NCI-H2107 (cell line): ENCODE measurements at regions not wholly inside any gene's neighbourhood (a gene's known extent, or its start where the extent isn't known, plus 50 kb on each side); places are given as distances from the start of the nearest gene placed in this dataset.

ENCODE experiments used
- DNase-seq: peaks from one replicate; lab custom pipeline; 2025; lab: John Stamatoyannopoulos, UW

- DNase-seq: no peak
These were observed 283.0 kb downstream of the MEIS1 start for GRCh38 chr2:66717973-66718372.

DNA sequence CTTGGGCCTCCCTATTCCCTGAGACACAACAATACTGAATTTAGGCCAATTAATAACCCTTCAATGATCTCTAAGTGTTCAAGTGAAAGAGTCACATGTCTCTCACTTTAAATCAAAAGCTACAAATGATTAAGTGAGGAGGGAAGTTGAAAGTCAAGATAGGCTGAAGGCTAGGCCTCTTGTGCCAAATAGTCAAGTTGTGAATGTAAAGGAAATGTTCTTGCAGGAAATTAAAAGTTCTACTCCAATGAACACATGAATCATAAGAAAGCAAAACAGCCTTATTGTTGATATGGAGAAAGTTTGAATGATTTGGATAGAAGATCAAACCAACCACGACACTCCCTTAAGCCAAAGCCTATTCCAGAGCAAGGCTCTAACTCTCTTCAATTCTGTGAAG, 286.9 kb downstream of the MEIS1 start:
- no peak for DNase-seq

GRCh38 chr2:66724241-66724640, 289.3 kb downstream of the MEIS1 start:
- DNase-seq: no peak

DNA sequence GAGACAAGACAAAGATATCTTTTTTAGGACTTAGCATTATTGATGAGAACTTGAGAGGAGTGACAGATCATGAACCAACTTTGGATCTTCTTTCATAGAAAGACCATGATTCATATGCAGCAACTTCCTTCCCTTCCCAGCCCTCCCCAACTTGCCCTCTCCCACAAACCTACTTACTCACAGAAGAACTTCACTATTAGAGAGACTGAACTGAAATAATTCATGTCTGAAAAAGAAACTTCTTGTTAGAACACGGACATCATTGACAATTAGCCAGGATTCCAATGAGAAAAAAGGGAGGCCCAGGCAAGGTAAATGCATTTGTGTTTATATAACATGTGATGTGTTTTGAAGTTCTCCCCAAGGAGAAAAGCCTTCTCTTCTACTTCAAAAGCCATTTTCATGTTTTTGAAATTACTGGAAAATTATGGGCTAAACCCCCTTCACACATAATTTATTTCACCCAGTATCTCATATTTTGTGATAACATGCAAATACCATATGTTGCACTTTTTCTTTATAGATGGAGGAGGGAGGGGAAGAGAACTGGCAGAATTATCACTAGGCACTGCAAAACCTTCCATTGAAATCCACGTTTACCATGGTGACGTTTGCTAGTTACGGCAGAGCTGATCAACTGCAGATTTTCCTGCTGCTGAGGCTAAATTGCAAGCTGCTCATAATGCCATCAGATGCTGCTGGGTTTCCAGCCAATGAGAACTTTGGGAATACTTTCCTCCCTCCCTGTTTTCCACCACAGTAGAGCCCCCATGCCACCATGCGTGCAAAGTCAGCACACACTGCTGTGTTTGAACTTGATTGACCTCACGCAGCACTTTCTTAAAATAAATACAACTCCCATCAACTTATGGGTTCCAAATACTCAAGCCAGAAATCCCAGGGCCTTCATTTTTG, 294.7 kb downstream of the MEIS1 start:
- DNase-seq: no peak

DNA sequence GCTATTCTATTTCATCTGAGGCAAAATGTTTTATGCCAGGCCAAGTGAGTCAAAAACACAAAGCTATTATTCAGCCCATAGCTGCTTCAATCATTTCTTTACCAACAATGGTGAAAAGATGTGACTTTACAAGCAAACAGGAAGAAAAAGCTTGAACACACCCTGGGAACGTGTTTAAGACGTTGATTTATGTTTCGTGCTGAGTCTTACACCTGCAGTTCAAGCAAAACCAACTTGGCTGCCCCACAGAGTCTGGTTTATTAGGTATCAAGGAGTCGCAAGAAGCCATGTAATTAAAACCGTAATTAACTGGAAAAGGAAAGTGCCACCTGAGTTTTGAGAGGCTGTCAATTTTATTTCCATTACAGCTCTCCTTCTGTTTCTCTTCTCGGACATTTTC, 295.5 kb downstream of the MEIS1 start:
- DNase-seq: no peak

- no peak for DNase-seq
These were observed 298.6 kb downstream of the MEIS1 start for GRCh38 chr2:66733364-66733999.

DNA sequence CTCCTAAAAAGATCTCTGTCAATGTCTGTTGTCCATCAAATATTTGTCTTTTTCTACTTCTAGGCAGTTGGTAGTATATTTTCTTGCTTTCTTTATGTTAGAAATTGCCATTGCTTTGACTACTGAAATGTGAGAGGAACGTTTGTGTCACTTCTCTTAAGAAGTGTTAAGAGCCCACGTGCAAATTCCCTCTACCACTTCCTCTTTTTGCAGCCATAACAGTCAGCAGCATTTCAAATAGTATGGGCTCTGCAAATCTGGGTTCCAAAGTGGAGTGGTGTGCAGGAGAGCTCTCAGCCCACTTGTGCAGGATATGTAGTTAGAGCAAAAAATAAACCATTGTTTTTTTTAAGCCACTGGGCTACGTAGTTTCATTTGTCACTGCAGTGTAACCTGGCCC, 314.0 kb downstream of the MEIS1 start:
- DNase-seq: no peak

DNA sequence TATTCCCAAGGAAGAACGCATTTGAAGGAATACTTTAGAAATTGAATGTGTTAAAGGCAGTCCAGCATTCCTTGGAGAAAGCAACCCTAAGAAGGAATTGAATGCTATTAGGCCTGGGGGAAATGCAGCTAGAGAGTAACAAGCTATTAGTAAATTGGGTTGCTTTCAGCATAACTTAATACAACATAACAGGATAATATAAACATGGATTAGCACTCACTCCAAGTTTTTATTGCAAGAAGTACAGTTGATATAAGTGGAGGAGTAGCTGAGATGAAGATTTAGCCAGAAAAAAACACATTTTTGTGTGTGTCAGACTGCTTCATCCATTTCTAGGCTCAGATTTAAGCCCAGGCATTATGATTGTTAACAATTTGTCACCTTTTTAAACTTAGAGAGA, 314.6 kb downstream of the MEIS1 start:
- DNase-seq: no peak

DNA sequence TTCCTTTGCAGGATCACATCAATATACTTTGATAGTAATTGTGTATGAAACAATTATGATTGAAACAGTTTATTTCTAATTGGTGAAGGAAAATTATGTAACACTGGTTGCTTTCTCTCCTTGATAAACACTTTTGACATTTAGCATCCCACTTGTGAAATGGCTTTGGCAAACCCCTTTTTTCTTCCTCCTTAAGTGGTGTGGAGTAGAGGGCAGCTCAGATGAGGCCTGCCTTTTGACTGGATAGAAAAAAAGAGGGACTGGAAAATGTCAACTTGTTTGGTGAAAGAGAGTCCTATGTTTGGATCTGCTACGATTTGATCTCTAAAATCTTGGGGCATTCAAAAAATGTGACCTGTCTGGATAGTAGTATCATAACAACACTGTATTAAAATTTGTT, 318.3 kb downstream of the MEIS1 start:
- DNase-seq: no peak

DNA sequence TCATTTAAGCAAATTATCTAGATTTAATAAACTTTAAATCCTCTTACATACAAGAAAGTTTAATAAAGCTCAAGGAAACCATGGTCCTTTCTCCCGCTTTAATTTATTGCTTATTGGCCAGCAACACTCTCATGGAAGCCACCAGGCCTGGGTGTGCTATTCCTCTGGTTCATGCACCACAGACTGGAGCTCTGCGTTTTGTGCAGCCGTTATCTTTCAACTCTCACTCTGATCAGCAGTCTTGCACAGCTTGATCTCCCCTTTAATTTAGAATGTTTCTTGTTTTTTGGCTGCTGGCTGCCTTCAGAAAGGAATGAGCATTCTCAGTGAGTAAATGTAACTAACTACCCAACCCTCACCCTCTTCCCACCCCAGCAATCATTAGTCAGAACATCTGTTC, 318.7 kb downstream of the MEIS1 start:
- no peak for DNase-seq

DNA sequence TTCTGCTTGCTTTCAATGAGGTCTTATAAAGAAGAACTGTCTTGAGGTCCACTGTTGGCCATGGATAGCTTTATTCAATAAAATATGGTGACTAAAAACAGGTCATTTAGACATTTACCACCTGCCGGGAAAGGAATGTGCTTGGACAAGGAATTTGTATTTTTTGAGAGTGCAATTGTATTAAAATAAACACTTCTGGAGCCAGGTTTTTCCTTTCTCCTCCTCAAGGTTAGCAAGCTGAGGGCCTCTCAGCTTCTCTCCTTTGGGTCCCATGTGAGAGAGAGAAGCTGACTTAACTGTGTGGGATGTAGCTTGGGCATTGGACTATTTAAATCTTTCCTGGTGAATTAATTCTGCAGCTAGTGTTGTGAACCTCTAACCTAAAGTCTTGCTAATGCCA, 321.0 kb downstream of the MEIS1 start:
- DNase-seq: no peak

DNA sequence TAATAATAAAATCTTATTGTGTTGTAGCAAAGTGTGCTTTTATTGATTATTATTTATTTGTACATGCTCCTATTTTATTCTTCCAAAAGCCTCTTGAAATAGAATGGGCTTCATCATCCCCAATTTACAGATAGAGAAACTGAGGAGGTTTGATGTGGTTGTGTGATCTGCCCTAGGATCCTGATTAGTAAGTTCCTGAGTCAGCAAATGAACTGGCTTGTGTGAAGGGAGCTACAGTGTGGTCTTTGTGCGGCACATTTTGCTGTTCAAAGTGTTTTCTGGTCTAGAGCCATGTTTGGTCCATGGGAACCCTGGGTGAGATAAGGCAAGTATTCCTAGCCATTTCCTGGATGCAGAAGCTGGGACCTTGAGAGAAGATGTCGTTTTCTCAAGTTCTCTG, 326.9 kb downstream of the MEIS1 start:
- no peak for DNase-seq

- DNase-seq: no peak
These were observed 327.8 kb downstream of the MEIS1 start for GRCh38 chr2:66762761-66763160.

- no peak for DNase-seq
These were observed 331.7 kb downstream of the MEIS1 start for GRCh38 chr2:66766582-66766981.

GRCh38 chr2:66771359-66771976, 336.5 kb downstream of the MEIS1 start:
- DNase-seq: no peak

- no peak for DNase-seq
These were observed 337.7 kb downstream of the MEIS1 start for GRCh38 chr2:66772618-66773017.

DNA sequence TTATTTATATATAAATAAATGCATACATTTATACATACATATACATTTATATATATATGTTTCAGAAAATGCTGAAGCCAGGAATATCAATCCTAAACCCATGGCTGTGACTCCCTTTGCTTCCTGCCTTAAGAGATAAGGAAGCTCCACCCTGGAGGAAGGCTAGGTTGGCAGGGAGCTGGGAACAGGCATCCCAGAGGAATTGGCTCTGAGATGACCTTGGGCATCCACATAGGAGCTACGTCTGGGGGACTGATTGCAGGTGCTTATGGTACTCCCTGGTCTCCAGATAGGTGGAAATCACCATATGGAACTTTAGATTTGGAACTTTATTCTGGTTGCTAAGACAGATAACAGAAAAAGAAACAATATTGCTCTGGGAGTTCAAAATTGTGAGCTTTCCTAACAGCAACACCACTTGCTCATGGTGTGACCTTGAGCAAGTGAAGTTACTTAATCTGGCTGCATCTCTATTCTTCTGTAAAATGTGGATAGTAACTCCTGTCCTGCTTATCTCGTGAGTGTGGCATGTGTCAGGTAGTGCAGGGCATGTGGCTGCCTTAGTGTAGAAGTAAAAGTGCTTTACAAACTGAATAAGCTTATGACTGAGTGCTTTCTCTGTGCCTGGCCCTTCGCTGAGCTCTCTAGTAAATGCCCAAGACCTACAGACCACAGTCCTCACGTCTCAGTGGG, 341.0 kb downstream of the MEIS1 start:
- DNase-seq: no peak

DNA sequence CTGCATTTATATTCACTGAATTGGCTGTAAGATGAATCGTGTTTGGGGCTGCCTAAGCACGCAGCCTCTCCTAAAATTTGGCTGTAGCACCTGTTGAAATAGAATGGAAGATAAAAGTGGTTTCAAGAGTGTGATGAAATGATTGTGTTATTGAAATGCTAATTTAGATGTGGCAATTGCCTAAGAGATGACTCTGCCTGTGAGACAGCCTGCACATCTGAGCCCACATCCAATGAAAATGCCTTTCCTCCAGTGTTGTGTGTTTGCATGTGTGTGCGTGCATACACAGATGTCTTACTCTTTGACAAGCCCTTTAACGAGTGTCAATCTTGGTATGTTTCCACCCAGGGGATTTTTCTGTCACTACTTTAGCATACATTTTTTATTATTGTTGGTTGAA, 346.9 kb downstream of the MEIS1 start:
- DNase-seq: no peak

DNA sequence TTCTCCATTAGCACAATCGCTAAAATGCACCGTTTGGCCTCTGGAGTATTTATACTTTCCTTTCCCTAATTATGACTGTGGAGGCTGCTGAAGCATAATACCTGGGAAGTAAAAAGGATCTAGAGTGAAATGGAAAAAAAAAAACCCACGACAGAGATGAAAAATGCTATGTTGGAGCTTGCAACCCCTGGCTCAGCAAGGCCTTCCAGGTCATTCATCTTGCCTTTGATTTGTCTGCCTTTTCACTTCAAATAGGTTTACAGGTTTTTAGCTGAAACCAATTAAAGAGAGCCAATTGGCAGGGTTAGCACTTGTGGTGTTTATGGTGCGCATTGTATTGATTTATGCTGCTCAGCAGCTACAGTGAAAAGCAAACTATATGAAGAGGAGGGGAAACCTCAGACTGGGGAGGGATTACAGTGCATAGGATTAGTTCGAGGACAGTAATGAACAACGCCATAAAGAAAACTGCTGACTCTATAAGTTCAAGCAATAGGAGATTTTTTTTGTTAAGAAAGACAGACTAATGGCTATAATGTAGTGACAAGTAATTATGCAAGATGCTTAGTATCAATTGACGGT, 347.9 kb downstream of the MEIS1 start:
- no peak for DNase-seq

DNA sequence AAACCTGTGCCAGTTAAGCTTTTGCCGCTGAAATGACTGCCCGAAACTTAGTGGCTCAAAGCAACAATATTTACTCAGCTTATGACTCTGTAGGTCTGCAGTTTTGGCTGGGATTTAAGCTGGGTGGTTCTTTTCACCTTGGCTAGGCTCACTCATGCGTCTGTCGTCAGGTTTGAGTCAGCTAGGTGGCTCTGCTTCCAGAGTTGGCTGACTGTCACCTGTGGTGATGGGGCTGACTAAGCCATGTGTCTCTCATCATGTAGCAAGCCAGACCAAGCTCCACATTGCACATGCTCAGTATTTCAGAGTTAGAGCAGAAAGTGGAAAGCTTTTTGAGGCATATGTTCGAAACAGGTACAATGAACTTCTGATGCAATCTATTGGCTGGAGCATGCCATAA, 354.8 kb downstream of the MEIS1 start:
- no peak for DNase-seq

DNA sequence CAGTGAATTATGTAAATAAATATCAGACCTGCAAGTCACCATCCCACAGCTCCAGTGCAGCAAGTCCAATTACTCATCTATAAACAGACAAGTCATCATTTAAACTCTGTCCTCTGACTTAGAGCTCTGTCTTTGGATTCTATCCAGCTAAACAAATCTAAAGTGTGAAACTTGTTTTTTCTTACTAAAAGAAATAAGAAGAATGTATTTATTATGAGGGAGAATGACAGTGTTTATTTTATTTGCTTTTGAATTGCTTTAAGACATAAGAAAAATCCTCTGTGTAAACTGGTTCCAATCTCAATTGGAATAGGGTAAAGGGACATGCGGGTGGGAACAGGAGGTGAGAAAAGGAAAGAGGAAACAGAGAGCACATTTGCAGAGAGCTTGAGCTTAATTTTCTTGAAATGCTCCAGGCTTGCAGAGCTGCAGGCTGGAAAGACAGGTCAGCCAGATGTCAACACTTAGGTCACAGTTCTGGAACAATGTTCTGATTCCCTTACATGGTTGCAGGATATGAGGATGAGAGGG, 355.8 kb downstream of the MEIS1 start:
- no peak for DNase-seq

- DNase-seq: no peak
These were observed 359.1 kb downstream of the MEIS1 start for GRCh38 chr2:66794070-66794469.
